A549 (cell line): ENCODE measurements at regions not wholly inside any gene's neighbourhood (a gene's known extent, or its start where the extent isn't known, plus 50 kb on each side); places are given as distances from the start of the nearest gene placed in this dataset.

ENCODE experiments used
- CEBPB ChIP-seq, 2 experiments: fragments of >200 bp in 1 of 2; sonication (Bioruptor Twin) in 1 of 2; formaldehyde crosslinking in 1 of 2; IDR thresholded peaks; 2 replicates each; pipeline ENCODE4 v1.6.1; 2012 to 2016
- KDM1A ChIP-seq: fragments of 200-600 bp; sonication (generic); IDR thresholded peaks from 2 replicates; pipeline ENCODE4 v1.6.1; 2016; ENCODE audit warnings: low read depth, mild to moderate bottlenecking
- RCOR1 ChIP-seq: fragments of 150-350 bp; IDR thresholded peaks from 2 replicates; pipeline ENCODE4 v1.6.1; 2014; ENCODE audit warnings: antibody characterized with exemption, low read length, low read depth
- RFX5 ChIP-seq: fragments of 450-650 bp; IDR thresholded peaks from 2 replicates; pipeline ENCODE4 v1.7.1; 2014; ENCODE audit warnings: antibody characterized with exemption, mild to moderate bottlenecking, moderate library complexity
- SMC3 ChIP-seq: fragments of >200 bp; sonication (Bioruptor Twin); formaldehyde crosslinking; IDR thresholded peaks from 3 replicates; pipeline ENCODE4 v1.6.1; 2018; ENCODE audit warnings: inconsistent platforms
- TF ChIP-seq, protein P1 (sequence below): fragments of >200 bp; sonication (Bioruptor Twin); formaldehyde crosslinking; IDR thresholded peaks from 3 replicates; pipeline ENCODE4 v1.5.1; 2016
- TF ChIP-seq, protein P2 (sequence below): fragments of 200-600 bp; sonication (generic); IDR thresholded peaks from 2 replicates; pipeline ENCODE4 v1.6.1; 2016; ENCODE audit warnings: antibody characterized with exemption, mild to moderate bottlenecking, moderate library complexity

DNA sequence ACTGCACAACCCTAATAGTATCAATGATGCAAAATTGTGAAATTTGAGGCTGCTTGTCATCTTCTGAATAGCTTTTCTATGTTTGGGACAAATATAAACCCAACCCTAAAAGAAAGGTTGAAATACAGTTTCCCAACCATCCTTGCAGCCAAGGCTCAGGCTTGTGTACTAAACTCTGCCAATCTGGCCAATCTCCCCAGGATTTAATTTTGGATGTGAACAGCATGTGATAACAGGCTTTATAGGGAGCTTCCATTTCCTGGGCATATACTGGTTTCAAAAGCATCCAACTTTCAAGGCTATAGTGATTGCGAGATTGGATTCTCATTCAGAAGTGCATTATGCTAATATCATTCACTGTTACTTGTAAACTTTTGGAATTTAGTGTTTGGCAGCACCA is 55.7 kb upstream of the MUCL1 start:
- TF ChIP-seq RFX5 = no peak
- TF ChIP-seq, protein P1, sequence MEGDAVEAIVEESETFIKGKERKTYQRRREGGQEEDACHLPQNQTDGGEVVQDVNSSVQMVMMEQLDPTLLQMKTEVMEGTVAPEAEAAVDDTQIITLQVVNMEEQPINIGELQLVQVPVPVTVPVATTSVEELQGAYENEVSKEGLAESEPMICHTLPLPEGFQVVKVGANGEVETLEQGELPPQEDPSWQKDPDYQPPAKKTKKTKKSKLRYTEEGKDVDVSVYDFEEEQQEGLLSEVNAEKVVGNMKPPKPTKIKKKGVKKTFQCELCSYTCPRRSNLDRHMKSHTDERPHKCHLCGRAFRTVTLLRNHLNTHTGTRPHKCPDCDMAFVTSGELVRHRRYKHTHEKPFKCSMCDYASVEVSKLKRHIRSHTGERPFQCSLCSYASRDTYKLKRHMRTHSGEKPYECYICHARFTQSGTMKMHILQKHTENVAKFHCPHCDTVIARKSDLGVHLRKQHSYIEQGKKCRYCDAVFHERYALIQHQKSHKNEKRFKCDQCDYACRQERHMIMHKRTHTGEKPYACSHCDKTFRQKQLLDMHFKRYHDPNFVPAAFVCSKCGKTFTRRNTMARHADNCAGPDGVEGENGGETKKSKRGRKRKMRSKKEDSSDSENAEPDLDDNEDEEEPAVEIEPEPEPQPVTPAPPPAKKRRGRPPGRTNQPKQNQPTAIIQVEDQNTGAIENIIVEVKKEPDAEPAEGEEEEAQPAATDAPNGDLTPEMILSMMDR = no peak
- TF ChIP-seq RCOR1 = no peak
- no peak for TF ChIP-seq CEBPB (IDR thresholded peaks at IDR 0.05)
- TF ChIP-seq, protein P2, sequence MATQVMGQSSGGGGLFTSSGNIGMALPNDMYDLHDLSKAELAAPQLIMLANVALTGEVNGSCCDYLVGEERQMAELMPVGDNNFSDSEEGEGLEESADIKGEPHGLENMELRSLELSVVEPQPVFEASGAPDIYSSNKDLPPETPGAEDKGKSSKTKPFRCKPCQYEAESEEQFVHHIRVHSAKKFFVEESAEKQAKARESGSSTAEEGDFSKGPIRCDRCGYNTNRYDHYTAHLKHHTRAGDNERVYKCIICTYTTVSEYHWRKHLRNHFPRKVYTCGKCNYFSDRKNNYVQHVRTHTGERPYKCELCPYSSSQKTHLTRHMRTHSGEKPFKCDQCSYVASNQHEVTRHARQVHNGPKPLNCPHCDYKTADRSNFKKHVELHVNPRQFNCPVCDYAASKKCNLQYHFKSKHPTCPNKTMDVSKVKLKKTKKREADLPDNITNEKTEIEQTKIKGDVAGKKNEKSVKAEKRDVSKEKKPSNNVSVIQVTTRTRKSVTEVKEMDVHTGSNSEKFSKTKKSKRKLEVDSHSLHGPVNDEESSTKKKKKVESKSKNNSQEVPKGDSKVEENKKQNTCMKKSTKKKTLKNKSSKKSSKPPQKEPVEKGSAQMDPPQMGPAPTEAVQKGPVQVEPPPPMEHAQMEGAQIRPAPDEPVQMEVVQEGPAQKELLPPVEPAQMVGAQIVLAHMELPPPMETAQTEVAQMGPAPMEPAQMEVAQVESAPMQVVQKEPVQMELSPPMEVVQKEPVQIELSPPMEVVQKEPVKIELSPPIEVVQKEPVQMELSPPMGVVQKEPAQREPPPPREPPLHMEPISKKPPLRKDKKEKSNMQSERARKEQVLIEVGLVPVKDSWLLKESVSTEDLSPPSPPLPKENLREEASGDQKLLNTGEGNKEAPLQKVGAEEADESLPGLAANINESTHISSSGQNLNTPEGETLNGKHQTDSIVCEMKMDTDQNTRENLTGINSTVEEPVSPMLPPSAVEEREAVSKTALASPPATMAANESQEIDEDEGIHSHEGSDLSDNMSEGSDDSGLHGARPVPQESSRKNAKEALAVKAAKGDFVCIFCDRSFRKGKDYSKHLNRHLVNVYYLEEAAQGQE = no peak
- TF ChIP-seq SMC3 = no peak
- no peak for TF ChIP-seq KDM1A
